ENCODE measurements at regions not wholly inside any gene's neighbourhood (a gene's known extent, or its start where the extent isn't known, plus 50 kb on each side); places are given as distances from the start of the nearest gene placed in this dataset.
"Not testable (repeated sequence)": the region's sequence is repeated elsewhere in the genome, so short reads cannot be mapped to it uniquely, and the experiment has no call there.

DNA sequence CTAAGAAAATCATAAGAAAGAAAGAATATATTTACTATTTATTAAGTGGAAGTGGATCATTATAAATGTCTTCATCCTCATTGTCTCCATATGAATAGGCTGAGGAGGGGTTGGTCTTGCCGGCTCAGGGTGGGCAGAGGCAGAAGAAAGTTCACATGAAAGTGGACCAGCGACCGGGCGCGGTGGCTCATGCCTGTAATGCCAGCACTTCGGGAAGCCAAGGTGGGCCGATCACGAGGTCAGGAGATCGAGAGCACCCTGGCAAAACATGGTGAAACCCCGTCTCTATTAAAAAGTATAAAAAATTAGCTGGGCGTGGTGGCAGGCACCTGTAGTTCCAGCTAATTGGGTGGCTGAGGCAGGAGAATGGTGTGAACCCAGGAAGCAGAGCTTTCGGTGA, 1145.4 kb downstream of the STIM2 start:
- TF ChIP-seq, protein P1, sequence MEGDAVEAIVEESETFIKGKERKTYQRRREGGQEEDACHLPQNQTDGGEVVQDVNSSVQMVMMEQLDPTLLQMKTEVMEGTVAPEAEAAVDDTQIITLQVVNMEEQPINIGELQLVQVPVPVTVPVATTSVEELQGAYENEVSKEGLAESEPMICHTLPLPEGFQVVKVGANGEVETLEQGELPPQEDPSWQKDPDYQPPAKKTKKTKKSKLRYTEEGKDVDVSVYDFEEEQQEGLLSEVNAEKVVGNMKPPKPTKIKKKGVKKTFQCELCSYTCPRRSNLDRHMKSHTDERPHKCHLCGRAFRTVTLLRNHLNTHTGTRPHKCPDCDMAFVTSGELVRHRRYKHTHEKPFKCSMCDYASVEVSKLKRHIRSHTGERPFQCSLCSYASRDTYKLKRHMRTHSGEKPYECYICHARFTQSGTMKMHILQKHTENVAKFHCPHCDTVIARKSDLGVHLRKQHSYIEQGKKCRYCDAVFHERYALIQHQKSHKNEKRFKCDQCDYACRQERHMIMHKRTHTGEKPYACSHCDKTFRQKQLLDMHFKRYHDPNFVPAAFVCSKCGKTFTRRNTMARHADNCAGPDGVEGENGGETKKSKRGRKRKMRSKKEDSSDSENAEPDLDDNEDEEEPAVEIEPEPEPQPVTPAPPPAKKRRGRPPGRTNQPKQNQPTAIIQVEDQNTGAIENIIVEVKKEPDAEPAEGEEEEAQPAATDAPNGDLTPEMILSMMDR (IDR thresholded peaks at IDR 0.05; ENCODE audit: insufficient read depth, low read depth, low read length), result no peak
- no peak overlapping the region for H3K4me3 ChIP-seq (ENCODE audit: low read depth, low read length)

DNA sequence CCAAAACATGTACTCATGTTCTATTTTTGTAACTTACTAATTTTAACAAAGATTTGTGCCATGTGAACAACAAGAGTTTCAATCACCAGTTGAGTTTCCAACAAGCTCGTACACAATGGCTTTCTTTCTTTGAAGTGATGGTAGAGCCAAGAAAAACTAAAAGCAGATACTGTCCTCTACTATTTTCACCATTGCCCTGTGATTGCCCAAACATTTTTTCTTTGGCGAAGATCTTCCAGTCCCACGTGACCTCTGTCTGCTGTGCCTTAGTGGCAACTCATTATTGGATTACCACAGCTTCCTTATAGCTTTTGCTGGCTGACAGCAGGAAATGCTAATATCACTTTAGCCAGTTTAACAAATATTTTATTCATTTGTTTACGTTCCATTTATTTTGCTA, 1147.1 kb downstream of the STIM2 start:
- no peak for DNase-seq (ENCODE audit: low read depth)
- TF ChIP-seq, protein P1 (IDR thresholded peaks at IDR 0.05; ENCODE audit: insufficient read depth, low read depth, low read length), result no peak
- no peak overlapping the region for H3K4me3 ChIP-seq (ENCODE audit: low read depth, low read length)

More for the DNA sequence above, 1145.4 kb downstream of the STIM2 start:
- DNase-seq (ENCODE audit: low read depth), result no peak

DNA sequence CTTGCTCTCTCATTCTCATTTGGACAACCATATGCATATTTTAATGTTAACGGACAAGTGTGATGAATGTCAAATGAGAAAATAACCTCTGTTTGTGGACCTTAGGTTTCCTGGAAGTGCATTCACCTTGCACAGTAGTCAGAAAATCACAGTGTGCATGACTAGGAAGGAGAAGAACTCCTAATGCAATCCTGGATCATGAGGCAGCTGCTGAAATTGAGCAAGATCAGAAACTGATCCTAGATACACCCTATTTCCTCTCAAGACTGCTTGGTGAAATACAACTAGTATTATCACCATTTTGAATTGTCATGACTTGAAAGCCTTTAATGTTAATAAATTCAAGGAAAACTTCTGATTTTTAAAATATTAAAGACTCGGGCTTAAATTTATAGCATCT, 1148.9 kb downstream of the STIM2 start:
- DNase-seq (ENCODE audit: low read depth), result no peak
- TF ChIP-seq, protein P1 (IDR thresholded peaks at IDR 0.05; ENCODE audit: insufficient read depth, low read depth, low read length), result no peak
- no peak overlapping the region for H3K4me3 ChIP-seq (ENCODE audit: low read depth, low read length)

DNA sequence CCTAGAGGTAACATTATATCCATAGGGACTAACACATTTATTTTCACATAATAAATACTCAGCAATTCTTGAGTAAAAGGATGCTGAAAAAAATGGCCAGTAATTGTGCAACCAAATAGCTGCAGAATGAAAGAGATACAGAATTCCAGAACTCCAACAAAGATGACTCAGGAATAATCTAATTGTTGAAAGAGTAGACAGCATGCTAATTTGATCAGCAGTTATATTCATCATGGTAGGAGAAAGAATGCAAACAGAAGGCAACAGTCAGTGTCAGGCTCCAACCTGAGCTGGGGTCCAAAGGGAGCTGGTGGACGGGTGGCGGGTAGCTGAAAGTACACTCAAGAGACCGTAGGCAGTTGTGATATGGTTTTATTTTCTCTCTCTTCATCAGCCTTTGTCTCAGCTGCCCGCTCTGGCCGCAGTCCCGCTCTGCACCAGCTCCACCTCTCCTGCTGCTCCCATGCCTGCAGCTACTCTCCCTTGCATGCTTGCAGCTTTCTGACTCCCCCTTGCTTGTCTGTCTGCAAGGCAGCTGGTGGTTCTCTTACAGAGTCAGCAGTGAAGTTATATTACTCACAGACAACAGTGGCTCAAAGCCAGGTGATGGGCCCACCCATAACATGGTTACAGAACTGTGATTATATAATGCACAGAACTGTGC, 1150.1 kb downstream of the STIM2 start:
- DNase-seq (ENCODE audit: low read depth), result peak; percentile 20
- H3K4me3 ChIP-seq (ENCODE audit: low read depth, low read length), result no peak overlapping the region
- TF ChIP-seq, protein P1 (IDR thresholded peaks at IDR 0.05; ENCODE audit: insufficient read depth, low read depth, low read length), result no peak

DNA sequence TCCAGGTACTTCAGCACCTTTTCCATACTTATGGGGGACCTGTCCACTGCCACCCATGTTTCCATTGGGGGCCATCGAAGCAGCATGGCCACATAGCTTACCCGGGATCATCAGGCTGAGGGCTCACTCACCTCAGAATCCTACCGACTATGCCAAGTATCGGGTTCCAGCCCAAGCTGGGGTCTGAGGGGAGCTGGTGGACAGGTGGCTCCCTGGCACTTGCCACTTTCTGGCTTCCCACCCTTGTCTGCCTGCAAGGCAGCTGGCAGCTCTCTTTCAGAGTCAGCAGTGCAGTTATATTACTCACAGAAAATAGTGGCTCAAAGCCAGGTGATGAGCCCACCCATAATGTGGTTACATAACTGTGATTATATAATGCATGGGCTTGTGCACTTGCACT, 1153.8 kb downstream of the STIM2 start:
- TF ChIP-seq, protein P1 (IDR thresholded peaks at IDR 0.05; ENCODE audit: insufficient read depth, low read depth, low read length), result no peak
- H3K4me3 ChIP-seq (ENCODE audit: low read depth, low read length), result no peak overlapping the region
- DNase-seq (ENCODE audit: low read depth), result no peak

DNA sequence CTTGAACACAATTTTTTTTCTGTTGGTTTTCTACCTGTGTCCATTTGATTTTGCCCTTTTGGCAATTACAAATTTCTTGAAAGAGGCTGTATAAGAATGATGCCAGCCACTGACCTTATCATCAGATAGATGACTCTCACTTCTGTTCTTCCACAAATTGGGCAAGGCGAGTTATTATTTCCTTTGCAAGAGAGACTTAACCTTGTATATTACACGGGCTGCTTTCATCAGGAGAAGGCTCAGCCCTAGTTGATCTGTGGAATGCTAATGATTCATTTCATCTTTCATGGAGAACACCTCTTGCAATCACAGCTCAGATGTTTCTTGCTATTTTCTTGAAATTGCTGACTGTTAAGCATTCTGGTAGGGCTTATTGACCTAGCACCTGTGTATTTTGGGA, 1155.4 kb downstream of the STIM2 start:
- DNase-seq (ENCODE audit: low read depth), result no peak
- no peak overlapping the region for H3K4me3 ChIP-seq (ENCODE audit: low read depth, low read length)

DNA sequence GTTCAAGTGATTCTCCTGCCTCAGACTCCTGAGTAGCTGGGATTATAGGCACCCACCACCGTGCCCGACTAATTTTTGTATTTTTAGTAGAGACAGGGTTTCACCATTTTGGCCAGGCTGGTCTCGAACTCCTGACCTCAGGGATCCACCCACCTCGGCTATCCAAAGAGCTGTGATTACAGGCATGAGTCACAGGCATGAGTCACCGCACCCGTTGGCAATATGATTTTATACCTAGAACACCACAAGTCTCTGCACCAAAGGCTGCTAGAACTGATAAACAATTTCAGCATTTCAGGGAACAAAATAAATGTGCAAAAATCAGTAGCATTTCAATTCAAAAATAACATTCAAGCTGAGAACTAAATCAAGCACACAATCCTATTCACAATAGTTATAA, 1177.6 kb downstream of the STIM2 start:
- H3K4me3 ChIP-seq (ENCODE audit: low read depth, low read length), result not testable (repeated sequence)
- DNase-seq (ENCODE audit: low read depth), result peak; percentile 26

More for the DNA sequence above, 1155.4 kb downstream of the STIM2 start:
- TF ChIP-seq, protein P1 (IDR thresholded peaks at IDR 0.05; ENCODE audit: insufficient read depth, low read depth, low read length), result no peak
